ENCODE measurements at regions not wholly inside any gene's neighbourhood (a gene's known extent, or its start where the extent isn't known, plus 50 kb on each side); places are given as distances from the start of the nearest gene placed in this dataset.
A peak's percentile ranks its signal among the peaks of the same experiment; 100 is the strongest.

GRCh38 chr19:28794301-28794700 lies 418.6 kb downstream of the UQCRFS1 start:
- Histone ChIP-seq H3K9ac (ENCODE audit: low read depth in 2 of 2, low read length in 2 of 2) (no peak overlapping the region), H3K27me3 (peaks cover 12% of the 10 kb centered on the region), H3K36me3 (no peaks in the 10 kb centered on the region), H3K9me3 (no peaks in the 10 kb centered on the region), H3K4me1 (no peaks in the 10 kb centered on the region), H3K27ac (no peak overlapping the region), H3K4me3 (peak overlapping the region; percentile 13)
- intact Hi-C loops (cut with DNase I): no loop called here
- TF ChIP-seq CTCF (IDR thresholded peaks at IDR 0.05): no peak
- DNase-seq: no peak

GRCh38 chr19:28793391-28794168 lies 419.4 kb downstream of the UQCRFS1 start:
- H3K27me3 ChIP-seq: peaks cover 12% of the 10 kb centered on the region
- H3K9me3 ChIP-seq: no peaks in the 10 kb centered on the region
- no peaks in the 10 kb centered on the region for H3K36me3 ChIP-seq
- no peak for TF ChIP-seq CTCF (IDR thresholded peaks at IDR 0.05)
- DNase-seq: no peak
- H3K9ac ChIP-seq (ENCODE audit: low read depth in 2 of 2, low read length in 2 of 2): no peak overlapping the region
- no peak overlapping the region for H3K27ac ChIP-seq
- no peaks in the 10 kb centered on the region for H3K4me1 ChIP-seq
- peak overlapping the region; percentile 13 for H3K4me3 ChIP-seq
- intact Hi-C loops (cut with DNase I): no loop called here

GRCh38 chr19:28785971-28786370 lies 427.0 kb downstream of the UQCRFS1 start:
- no peaks in the 10 kb centered on the region for H3K4me1 ChIP-seq
- TF ChIP-seq CTCF (IDR thresholded peaks at IDR 0.05): no peak
- H3K27ac ChIP-seq: no peak overlapping the region
- no peaks in the 10 kb centered on the region for H3K27me3 ChIP-seq
- intact Hi-C loops (cut with DNase I): no loop called here
- no peaks in the 10 kb centered on the region for H3K36me3 ChIP-seq
- H3K9ac ChIP-seq (ENCODE audit: low read depth in 2 of 2, low read length in 2 of 2): no peak overlapping the region
- DNase-seq: no peak
- no peaks in the 10 kb centered on the region for H3K9me3 ChIP-seq
- no peak overlapping the region for H3K4me3 ChIP-seq

GRCh38 chr19:28764066-28764465 lies 448.9 kb downstream of the UQCRFS1 start:
- no peaks in the 10 kb centered on the region for H3K27me3 ChIP-seq
- no peak overlapping the region for H3K4me3 ChIP-seq
- H3K9ac ChIP-seq (ENCODE audit: low read depth in 2 of 2, low read length in 2 of 2): no peak overlapping the region
- H3K36me3 ChIP-seq: no peaks in the 10 kb centered on the region
- H3K4me1 ChIP-seq: no peaks in the 10 kb centered on the region
- intact Hi-C loops (cut with DNase I): no loop called here
- H3K27ac ChIP-seq: no peak overlapping the region
- no peaks in the 10 kb centered on the region for H3K9me3 ChIP-seq
- no peak for DNase-seq
- no peak for TF ChIP-seq CTCF (IDR thresholded peaks at IDR 0.05)

GRCh38 chr19:28746478-28746877 lies 466.5 kb downstream of the UQCRFS1 start:
- Histone ChIP-seq H3K36me3 (no peaks in the 10 kb centered on the region), H3K9me3 (no peaks in the 10 kb centered on the region), H3K4me3 (no peak overlapping the region), H3K4me1 (no peaks in the 10 kb centered on the region), H3K9ac (ENCODE audit: low read depth in 2 of 2, low read length in 2 of 2) (no peak overlapping the region), H3K27ac (no peak overlapping the region), H3K27me3 (no peaks in the 10 kb centered on the region)
- no peak for DNase-seq
- intact Hi-C loops (cut with DNase I): no loop called here
- TF ChIP-seq CTCF (IDR thresholded peaks at IDR 0.05): no peak
